H1 (cell line): ENCODE measurements at regions not wholly inside any gene's neighbourhood (a gene's known extent, or its start where the extent isn't known, plus 50 kb on each side); places are given as distances from the start of the nearest gene placed in this dataset.

Source experiments
- CREB1 ChIP-seq: IDR thresholded peaks from 2 replicates; pipeline ENCODE4 v1.6.1; 2012; ENCODE audit warnings: inconsistent platforms
- GTF2F1 ChIP-seq: IDR thresholded peaks from 2 replicates; pipeline ENCODE4 v1.6.1; 2012; ENCODE audit warnings: low read depth, low read length, improper control_type of control experiment, borderline replicate concordance
- NANOG ChIP-seq: IDR thresholded peaks from 2 replicates; pipeline ENCODE4 v1.6.1; 2011; ENCODE audit warnings: low read length, low read depth, mild to moderate bottlenecking, inconsistent platforms; ENCODE audit not compliant: insufficient read depth, poor library complexity, severe bottlenecking
- POLR2A ChIP-seq, 2 experiments: IDR thresholded peaks; 1 replicate in 1 of 2; 2 replicates in 1 of 2; pipeline ENCODE4 v1.6.1; 2011; ENCODE audit warnings: low read depth in 2 of 2, low read length in 2 of 2, mild to moderate bottlenecking in 2 of 2; ENCODE audit errors: control extremely low read depth in 1 of 2
- RNF2 ChIP-seq: fragments of 200-900, 300-1000 bp; sonication (generic); IDR thresholded peaks from 2 replicates; pipeline ENCODE4 v1.7.1; 2016; ENCODE audit warnings: borderline replicate concordance, low read depth, mild to moderate bottlenecking, antibody characterized with exemption, low read length; ENCODE audit not compliant: poor library complexity, severe bottlenecking; ENCODE audit errors: missing control alignments

DNA sequence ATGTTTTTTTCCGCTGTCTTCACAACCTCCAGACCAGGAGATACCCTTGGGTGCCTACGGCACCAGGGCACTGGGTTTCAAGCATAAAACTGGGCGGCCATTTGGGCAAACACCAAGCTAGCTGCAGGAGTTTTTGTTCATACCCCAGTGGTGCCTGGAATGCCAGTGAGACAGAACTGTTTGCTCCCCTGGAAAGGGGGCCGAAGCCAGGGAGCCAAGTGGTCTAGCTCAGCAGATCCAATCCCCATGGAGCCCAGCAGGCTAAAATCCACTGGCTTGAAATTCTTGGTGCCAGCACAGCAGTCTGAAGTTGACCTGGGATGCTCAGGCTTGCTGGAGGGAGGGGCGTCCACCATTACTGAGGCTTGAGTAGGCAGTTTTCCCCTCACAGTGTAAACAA lies 265.3 kb upstream of the ZEB2 start (continued):
- TF ChIP-seq RNF2 (no peak), POLR2A (IDR thresholded peaks at IDR 0.05; ENCODE audit: control extremely low read depth in 1 of 2, low read depth in 2 of 2, low read length in 2 of 2) (no peak), NANOG (no peak), CREB1 (no peak), GTF2F1 (no peak)
